ENCODE measurements at regions not wholly inside any gene's neighbourhood (a gene's known extent, or its start where the extent isn't known, plus 50 kb on each side); places are given as distances from the start of the nearest gene placed in this dataset.

DNA sequence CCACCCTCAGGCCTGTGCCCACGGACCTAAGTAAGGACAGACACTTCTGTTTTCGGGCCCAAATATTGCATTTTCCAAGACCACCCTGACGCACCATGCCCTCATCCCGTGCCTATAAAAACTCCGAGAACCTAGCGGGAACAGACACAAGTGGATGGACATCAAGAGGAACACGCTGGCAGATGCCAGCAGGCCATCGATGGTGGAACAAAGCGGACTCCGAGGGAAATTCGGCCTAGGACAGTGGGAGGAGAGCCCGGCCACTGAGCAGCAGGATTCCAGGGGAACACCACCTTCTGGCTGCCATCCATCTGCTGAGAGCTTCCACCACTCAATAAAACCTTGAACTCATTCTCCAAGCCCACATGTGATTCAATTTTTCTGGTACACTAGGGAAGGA is 243.6 kb upstream of the ZWINT start:
- H3K27ac ChIP-seq = no peak overlapping the region
- no peak for TF ChIP-seq ZFX (IDR thresholded peaks at IDR 0.05)
- TF ChIP-seq, protein P1, sequence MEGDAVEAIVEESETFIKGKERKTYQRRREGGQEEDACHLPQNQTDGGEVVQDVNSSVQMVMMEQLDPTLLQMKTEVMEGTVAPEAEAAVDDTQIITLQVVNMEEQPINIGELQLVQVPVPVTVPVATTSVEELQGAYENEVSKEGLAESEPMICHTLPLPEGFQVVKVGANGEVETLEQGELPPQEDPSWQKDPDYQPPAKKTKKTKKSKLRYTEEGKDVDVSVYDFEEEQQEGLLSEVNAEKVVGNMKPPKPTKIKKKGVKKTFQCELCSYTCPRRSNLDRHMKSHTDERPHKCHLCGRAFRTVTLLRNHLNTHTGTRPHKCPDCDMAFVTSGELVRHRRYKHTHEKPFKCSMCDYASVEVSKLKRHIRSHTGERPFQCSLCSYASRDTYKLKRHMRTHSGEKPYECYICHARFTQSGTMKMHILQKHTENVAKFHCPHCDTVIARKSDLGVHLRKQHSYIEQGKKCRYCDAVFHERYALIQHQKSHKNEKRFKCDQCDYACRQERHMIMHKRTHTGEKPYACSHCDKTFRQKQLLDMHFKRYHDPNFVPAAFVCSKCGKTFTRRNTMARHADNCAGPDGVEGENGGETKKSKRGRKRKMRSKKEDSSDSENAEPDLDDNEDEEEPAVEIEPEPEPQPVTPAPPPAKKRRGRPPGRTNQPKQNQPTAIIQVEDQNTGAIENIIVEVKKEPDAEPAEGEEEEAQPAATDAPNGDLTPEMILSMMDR (conservative IDR thresholded peaks at IDR 0.05) = no peak

DNA sequence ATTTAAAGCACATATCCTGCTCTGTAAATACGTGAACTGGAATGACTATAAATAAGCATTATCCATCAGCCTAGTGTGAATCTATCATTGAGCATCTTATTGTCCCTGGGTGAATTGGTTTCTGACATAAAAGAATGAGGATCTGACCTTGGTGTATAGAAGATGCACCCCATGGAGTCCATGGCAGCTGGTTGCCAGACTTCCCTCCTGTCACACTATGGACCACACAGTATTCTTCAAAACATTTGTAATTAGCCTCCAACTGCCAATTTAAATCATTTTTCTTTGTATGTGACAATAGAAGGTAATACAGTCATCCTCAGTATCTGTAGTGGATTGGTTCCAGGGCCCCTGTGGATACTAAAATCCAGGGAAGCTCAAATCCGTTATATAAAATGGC is 238.1 kb upstream of the ZWINT start:
- TF ChIP-seq ZFX (IDR thresholded peaks at IDR 0.05) = no peak
- TF ChIP-seq, protein P1 (conservative IDR thresholded peaks at IDR 0.05) = no peak
- H3K27ac ChIP-seq = no peak overlapping the region

DNA sequence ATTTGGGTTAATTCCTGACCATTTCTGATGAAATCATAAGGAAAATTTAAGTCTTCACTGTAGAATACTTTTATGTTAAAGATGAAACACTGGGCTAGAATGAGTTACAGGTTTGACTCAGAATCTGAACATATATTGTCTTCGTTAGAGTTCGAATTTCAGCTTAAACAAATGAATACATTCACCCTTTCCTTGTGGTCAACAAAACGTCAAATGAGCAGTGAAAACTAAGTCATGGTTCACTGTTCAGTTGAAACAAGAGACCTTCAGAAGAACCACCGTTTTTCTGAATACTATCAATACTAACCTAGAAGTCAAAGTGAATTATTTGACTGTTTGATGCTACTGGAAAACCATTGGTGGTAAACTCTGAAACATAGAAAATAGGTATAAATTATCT is 235.2 kb upstream of the ZWINT start:
- TF ChIP-seq, protein P1 (conservative IDR thresholded peaks at IDR 0.05) = no peak
- no peak for TF ChIP-seq ZFX (IDR thresholded peaks at IDR 0.05)
- H3K27ac ChIP-seq = no peak overlapping the region

DNA sequence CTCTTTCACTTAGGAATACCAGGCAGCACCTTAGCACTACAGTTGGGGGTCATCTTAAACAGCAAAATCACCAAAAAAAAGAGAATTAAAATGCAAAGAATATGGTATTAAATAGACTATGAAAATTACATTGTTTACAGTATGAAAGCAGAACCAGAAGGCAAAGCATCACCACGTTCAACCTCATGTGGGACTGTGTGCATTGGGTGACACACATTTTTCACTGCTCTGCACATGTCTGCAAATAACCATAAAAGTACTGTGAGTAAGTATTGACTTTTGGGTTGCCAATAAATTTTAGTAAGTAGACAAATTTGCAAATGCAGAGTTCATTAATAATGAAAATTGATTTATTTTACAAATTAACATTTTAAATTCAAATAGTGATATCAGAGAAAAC is 232.1 kb upstream of the ZWINT start:
- H3K27ac ChIP-seq = no peak overlapping the region
- TF ChIP-seq, protein P1 (conservative IDR thresholded peaks at IDR 0.05) = no peak
- no peak for TF ChIP-seq ZFX (IDR thresholded peaks at IDR 0.05)

DNA sequence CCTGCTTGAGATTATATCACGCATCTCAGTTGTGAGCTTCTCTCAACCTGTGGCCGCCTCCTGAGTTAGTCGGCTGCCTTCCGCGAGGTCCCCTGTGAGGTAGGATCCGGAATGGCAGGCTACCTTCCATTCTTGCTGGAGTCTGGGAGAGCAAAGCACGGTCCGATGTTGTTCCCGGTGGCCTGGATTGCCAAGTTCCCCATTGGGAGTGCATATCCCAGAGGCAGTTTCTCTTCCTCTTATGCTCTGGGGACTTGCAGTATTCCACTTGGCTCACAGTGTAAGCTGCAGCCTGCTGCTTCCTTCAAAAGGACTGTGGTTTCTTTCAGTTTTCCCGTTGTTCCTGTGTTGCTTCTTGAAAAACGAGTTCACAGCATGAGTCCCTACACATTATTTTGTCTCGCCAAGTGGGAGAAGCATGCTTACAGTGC is 225.4 kb upstream of the ZWINT start:
- TF ChIP-seq ZFX (IDR thresholded peaks at IDR 0.05) = no peak
- TF ChIP-seq, protein P1 (conservative IDR thresholded peaks at IDR 0.05) = no peak
- no peak overlapping the region for H3K27ac ChIP-seq

DNA sequence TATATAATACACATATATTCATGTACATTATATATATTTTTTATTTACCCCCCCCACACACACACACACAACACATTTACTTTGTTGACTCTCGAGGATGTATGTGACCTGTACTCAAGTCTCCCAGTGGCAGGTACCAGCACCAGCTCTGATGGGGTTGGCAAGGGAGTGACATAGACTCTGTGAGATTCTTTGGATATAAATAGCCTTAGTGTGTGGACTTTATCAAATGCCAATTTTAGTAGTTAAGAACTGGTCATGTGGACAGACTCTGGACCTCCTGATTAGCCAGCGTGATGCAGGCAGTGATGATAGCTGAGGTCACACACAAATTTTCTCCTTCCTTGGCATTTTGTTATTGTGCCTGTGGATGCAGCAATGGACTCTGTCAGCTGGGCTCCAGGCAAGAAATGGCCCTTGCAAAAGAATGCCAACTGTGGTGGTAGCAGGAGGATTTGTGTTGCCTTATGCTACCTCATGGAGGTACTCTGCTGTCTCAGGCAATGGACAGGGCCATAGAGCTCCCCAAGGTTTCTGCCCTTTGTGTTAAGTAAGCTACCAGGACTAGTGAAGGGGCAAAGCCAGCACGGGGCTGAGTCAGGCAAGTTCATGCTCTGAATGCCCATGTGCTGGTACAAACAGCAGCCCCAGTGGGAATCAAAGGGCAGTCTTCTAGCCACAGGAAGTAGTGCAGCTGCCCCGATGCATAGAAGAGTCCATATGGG is 224.6 kb upstream of the ZWINT start:
- TF ChIP-seq ZFX (IDR thresholded peaks at IDR 0.05) = no peak
- TF ChIP-seq, protein P1 (conservative IDR thresholded peaks at IDR 0.05) = no peak
- no peak overlapping the region for H3K27ac ChIP-seq

DNA sequence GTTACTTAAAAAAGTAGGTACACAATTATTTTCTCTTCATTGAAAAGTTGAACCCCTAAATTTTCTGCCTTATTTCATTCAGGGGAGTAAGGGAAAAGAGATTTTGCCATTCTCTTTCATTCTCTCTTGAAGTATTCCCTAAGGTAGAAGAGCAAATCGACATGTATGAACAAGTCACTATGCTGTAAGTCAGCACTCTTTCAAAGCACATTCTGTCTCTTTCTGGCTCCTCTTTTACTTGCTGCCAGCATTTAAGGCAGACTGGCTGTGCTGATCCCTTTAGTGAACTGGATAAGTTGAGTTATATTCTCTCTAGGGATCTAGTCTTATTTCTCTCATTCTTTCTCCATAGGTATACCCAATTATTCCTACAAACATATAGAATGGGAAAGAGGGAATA is 222.3 kb upstream of the ZWINT start:
- no peak overlapping the region for H3K27ac ChIP-seq
- TF ChIP-seq, protein P1 (conservative IDR thresholded peaks at IDR 0.05) = no peak
- TF ChIP-seq ZFX (IDR thresholded peaks at IDR 0.05) = no peak
